GM21717 (cell line): ENCODE measurements at regions not wholly inside any gene's neighbourhood (a gene's known extent, or its start where the extent isn't known, plus 50 kb on each side); places are given as distances from the start of the nearest gene placed in this dataset.

Experiments used
- ATAC-seq: cut with Tn5 transposase; IDR thresholded peaks from one replicate; pipeline ENCODE4 v1.9.1; 2021; ENCODE audit warnings: mild to moderate bottlenecking, moderate library complexity; ENCODE audit not compliant: unreplicated experiment

- no peak for ATAC-seq
These were observed 122.3 kb downstream of the SPATA19 start for GRCh38 chr11:133723056-133723455.

DNA sequence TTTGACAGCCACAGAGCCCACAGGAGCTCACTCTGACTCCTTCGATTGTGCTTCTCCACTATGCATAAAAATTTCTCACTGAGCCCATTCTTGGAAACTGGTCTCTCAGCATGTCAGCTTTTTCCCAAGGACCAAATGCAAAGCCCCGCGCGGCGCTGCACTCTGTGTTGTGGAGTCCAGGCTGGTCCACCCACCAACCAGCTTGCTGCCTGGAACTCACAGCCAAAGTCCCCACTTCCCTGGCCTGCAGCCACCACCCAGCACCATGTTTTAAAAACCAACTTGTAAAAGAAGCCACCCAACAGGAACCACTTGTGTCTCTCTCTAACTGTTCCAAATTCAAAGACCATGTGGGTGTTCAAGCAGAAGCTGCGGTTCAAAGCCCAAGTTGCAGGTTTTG lies 124.4 kb downstream of the SPATA19 start:
- ATAC-seq: no peak

DNA sequence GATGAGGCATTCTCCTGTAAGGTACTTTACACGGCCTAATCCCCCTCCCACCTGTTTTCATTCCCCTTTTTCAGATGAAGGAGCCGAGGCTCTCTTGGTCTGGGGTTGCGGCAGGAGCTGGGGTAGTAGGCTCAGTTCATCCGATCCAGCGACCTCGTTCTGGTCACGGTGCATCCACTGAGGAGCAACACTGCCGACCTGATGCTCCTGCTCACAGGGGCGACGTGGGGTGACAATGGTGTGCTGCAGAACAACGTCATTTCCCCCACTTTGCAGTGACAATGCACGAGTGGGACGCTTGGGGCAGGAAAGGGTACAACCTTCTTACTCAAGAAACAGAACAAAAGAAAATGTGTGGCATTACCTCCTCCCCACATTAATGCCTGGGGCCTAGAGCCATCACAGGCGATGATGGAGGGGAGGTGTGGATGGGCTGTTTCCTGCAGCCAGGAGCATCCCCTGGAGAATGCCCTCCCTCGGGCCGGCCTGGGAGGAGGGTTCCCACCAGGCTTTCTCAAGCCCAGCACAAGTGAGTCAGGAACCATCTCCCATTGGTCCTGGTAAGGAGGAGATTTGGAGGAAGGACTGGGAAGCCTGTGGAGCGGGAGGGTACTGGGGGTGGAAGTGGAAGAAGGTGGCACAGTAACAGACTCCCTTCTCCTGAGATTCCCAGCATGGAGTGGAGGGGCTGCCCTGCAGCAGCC lies 125.6 kb downstream of the SPATA19 start:
- no peak for ATAC-seq

DNA sequence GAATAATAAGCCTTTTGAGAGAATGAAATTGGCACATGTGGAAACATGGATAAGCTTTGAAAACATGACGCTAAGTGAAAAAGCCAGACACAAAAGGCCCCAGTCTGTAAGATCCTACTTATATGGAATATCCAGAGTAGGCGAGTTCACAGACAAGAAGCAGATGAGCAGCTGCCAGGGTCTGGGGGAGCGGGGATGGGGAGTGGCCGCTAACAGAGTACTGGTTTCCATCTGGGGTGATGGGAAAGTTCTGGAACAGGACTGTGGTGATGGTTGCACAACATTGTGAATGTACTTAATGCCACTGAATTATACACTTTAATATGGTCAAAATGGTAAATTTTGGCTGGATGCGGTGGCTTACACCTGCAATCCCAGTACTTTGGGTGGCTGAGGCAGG lies 126.5 kb downstream of the SPATA19 start:
- ATAC-seq: no peak

- ATAC-seq: no peak
These were observed 127.1 kb downstream of the SPATA19 start for GRCh38 chr11:133718238-133718637.

DNA sequence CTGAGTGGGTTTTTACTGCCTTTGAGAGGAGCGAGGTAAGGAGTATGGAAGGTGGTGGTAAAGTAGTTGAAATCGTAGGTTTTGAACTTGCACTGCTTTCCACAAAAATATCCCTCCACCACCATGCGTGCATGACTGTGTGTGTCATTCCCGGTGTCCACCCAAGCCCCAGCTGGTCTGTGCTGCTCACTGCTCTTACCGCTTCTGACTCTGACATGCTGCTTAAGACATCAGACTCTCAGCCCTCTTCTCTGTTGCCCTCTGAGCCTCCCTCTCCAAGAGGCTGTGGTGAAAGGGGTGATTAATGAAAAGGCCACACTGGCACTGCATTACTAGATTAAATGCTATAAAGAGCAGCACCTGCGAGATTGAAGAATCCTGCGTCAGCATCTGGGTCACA lies 128.7 kb downstream of the SPATA19 start:
- no peak for ATAC-seq

- ATAC-seq: no peak
These were observed 129.7 kb downstream of the SPATA19 start for GRCh38 chr11:133715602-133716001.

- ATAC-seq: no peak
These were observed 130.6 kb downstream of the SPATA19 start for GRCh38 chr11:133714471-133715375.

DNA sequence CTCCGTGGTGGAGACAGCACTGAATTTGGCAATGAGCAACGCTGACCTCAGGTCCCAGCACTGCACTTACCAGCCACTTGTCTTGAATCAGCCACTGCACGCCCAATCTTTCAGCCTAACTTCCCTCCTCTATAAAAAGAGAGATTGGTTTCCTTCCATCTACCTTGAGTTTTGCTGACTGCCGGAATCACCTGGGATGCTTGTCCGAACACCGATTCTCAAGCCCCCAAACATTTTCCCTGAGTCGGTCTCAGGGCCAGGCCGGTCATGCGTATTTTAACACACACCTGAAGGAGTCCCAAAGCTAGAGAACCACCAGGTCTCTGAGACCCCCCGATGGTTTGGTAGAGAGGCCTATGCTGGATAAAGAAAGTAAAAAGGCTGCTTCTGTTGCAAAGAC lies 131.5 kb downstream of the SPATA19 start:
- ATAC-seq: no peak

- no peak for ATAC-seq
These were observed 131.9 kb downstream of the SPATA19 start for GRCh38 chr11:133713406-133713805.

DNA sequence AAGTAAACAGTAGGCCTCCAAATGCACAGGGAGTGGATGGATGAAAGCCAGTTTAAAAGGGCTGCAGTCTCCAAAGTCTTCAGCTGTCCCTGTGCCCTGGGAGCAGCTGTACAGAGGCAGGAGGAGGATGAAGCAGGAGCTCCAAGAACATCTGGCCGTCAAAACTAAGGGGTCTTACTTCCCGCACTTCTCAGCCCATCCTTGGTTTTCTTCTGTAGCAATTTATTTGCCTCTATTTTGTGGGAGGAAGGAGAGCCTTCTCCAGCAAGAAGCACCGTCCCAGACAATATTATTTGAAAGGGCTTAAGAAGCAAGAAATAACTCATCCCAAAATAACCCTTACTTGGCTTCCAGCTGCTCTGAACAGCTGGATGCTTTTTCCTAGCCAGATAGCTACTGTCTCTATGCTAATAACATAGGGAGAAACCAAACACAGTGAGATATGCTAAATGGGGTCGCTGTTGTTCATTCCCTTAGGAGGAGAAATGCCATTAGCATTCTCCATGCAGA lies 133.2 kb downstream of the SPATA19 start:
- no peak for ATAC-seq

DNA sequence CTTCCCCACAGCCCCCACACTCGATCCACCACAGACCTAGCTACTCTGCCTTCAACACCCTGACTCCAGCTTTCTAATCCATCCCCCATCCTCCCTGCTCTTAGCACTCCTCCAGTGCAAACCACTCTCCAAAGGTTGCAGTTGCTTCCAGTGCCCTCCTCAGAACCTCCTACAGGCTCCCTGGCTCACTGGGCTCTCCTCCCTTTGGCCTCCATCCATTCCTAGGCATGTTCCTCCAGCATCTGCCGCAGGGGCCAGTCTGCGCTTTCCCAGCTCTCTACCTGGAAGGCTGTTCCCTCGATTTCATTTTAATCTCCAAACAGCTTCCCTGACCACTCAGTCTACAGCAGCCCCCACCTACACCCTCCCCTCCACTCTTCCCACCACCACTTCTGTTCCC lies 133.8 kb downstream of the SPATA19 start:
- ATAC-seq: no peak

- no peak for ATAC-seq
These were observed 134.6 kb downstream of the SPATA19 start for GRCh38 chr11:133710681-133711240.

- no peak for ATAC-seq
These were observed 135.1 kb downstream of the SPATA19 start for GRCh38 chr11:133710241-133710640.

GRCh38 chr11:133708547-133709051 lies 136.7 kb downstream of the SPATA19 start:
- ATAC-seq: no peak

DNA sequence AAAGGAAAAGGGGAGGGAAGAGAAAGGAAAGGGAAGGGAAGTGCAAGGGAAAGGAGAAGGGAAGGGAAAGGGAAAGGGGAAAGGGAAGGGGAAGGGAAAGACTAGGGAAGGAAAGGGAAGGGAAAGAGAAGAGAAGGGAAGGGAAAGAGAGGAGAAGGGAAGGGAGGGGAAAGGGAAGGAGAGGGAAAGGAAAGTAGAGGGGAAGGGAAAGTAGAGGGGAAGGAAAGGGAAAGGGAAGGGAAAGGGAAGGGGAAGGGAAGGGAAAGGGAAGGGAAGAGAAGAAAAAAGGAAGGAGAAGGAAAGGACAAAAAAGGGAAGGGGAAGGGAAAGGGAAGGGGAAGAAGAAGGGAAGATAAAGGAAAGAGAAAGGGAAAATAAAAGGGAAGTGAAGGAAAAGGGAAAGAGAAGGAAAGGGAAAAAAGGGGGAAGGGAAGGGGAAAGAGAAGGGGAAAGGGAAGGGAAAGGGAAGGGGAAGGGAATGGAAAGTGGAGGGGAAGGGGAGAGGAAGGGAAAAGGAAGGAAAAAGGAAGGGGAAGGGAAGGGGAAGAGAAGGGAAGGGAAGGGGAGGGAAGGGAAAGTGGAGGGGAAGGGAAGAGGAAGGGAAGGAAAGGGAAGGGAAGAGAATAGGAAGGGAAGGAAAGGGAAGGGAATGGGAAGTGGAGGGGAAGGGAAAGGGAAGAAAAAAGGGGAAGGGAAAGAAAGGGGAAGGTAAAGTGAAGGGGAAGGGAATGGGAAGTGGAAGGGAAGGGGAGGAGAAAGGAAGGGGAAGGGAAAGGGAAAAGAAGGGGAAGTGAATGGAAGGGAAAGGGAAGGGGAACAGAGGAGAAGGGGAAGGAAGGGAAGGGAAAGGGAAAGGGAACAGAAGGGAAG lies 138.2 kb downstream of the SPATA19 start:
- ATAC-seq: no peak

- ATAC-seq: no peak
These were observed 139.4 kb downstream of the SPATA19 start for GRCh38 chr11:133705873-133706272.

GRCh38 chr11:133705074-133705648 lies 140.2 kb downstream of the SPATA19 start:
- no peak for ATAC-seq

GRCh38 chr11:133699071-133699470 lies 146.2 kb downstream of the SPATA19 start:
- no peak for ATAC-seq

DNA sequence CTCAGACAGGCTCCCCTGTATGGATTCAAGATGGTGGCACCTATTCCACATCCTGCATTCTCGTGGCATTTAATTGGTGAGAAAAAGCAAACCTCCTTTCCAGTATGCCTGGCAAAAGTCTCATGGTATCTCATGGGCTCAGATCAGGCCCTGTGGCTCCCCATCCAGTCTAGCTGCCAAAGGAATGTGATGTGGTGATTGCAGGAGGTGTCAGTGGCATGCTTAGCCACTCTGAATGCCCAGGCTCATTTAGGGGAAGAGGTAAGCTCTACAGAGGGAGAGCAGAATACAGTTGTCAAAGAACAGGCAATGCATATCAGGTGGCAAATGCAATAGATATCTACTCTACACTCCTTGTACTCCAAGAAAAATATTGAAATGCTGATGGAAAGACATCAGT lies 146.7 kb downstream of the SPATA19 start:
- no peak for ATAC-seq
